NCI-H128 (cell line): ENCODE measurements at regions not wholly inside any gene's neighbourhood (a gene's known extent, or its start where the extent isn't known, plus 50 kb on each side); places are given as distances from the start of the nearest gene placed in this dataset.
"Not testable (repeated sequence)": the region's sequence is repeated elsewhere in the genome, so short reads cannot be mapped to it uniquely, and the experiment has no call there.

ENCODE experiments used
- DNase-seq: peaks from one replicate; lab custom pipeline; 2025; ENCODE audit not compliant: unreplicated experiment; lab: John Stamatoyannopoulos, UW

DNA sequence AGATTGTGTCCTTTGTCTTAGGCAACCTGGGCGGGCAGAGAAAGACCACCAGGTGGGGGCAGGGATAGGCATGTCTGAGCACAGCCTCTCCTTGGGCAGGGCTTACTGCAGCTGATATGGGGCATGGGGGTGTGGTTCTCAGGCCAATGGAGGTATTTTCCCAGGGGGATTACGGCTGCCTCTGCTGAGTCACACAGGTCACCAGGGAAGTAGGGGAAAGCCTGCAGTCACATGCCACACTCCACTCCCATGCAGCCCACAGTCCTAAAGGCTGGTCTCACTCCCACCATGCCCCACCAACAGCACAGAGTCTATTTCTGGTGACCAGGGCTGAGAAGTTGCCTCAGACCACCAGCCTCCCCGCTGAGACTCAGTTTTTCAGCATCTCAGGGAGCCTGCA lies 466.4 kb downstream of the DIPK2A start:
- no peak for DNase-seq

DNA sequence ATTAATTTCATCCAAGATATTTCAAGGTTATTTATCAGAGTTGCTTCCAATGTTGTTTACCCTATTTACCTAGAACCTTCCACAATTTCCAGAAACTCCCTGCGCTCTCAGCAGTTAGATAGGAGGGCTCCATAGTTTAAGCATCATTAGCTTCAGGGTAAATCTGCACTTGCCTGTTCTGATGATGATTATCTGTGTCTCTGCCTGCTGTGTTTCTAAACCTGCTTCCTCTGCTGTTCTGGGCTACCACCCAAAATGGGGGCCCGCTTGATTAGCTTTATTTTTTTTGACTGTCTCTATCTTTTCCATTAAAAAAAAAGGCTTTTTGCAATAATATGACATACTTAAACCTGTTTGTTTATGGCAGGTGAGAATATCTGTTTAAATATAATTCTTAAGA lies 472.4 kb downstream of the DIPK2A start:
- DNase-seq, result no peak

DNA sequence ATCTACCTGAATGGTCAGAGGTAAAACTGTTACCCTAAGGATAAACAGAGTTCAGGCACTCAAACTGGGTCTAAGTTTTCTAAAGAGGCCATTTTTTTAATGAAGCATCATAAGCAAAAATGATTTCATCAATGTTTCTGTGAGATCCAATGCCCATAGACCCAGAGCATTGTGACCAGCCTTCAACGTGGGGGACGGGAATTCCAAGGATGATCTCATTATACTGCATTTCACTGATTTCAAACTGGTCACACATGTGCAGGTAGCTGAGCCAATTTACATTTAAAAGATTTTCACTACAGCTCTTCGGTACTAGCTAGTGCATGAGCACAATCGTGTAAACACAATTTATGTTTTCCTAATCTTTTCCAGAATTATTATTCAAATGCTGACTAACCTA lies 472.9 kb downstream of the DIPK2A start:
- DNase-seq, result no peak

DNA sequence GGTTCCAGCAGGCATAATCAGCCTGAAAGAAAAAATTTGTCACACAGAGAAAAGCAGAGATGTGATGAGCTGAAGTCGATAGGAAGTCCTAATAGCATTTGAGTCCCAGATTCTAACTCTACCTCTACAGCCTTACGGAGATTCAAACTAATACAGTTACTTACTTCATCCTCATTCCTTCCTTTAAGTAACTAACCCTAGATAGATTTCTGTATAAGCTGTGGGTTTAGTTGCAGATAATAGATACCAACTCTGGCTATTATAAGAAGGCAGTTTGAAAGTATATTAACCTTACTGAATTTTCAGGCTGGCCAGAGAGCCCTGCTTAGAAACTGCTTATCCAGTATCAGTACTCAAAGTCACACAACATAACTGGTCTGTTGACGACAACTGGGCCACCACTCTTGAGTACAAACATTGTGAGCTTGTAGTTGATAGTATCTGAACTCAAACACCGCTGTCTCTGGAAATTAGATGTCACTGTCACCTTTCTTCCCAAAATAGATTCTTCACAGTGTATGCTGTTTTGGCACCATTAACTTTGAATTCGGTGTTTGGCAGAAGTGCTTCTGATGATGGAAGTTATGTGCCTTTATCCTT lies 484.3 kb downstream of the DIPK2A start:
- DNase-seq, result no peak

DNA sequence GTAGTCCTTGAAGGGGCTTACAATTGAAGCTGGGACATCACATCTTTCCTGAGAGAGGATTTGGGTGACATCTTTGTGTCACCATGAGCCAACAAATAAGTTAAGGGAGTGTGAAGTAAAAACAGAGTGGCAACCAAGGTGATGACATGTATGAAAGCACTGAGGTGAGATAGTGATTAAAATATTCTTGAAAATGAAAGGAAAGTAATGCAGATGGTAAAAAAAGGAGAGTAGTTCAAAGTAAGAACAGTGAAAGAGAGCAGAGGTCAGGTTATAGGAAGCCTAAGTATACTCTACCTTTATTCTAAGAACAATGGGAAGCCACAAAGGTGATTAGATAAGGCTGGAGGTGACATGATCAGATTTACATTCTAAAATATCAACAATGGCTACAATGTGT lies 486.1 kb downstream of the DIPK2A start:
- DNase-seq, result no peak

DNA sequence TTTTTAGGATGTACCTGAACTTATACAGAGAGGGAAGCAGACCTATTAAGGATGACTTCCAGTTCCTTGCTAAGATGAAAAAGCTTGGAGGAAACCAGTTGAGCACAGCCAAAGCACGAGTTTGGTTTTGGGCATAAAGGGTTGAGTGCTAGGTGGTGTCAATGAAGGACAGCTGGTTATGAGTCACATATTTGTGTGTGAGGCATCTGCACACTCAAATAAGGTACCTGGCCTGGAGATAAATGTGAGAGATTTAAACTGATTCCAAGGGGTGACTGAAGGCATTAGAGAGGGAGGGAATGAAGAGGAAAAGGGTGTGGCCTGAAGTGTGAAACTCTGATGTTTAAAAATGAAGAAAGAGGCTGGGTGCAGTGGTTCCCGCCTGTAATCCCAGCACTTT lies 486.7 kb downstream of the DIPK2A start:
- no peak for DNase-seq

DNA sequence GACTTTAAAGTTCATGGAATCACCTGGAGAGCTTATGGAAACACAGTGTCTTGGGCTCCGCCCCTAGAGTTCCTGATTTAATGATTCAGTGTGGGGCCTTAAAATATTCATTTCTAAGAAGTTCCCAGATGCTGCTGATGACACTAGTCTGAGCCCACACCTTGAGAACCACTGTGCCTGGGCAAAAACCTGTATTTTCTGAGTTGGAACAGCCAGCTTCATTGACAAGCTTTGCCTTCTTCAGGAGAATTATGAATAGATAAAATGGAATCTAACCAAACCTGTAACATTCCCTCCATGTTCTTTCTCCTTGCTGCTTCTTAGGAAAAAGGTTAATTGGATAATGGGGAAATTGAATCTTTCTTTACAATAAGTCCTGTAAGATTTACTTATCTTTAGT lies 490.7 kb downstream of the DIPK2A start:
- DNase-seq, result no peak

DNA sequence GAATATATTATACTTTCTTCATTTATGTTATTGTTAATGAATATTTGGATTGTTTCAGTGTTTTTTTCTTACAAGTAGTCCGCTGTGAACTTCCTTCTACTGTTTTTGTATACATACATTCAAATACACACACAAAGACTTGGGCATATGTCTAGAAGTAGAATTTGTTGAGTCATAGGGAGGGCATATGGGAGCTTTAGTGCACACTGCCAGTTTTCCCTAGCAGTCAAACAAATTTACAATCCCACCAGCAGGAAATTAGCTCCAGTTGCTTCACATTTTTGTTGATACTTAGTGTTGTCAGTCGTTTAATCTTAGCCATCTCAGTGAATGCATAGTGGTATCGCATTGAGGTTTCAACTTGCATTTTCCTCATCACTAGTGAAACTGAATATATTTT lies 492.3 kb downstream of the DIPK2A start:
- no peak for DNase-seq

DNA sequence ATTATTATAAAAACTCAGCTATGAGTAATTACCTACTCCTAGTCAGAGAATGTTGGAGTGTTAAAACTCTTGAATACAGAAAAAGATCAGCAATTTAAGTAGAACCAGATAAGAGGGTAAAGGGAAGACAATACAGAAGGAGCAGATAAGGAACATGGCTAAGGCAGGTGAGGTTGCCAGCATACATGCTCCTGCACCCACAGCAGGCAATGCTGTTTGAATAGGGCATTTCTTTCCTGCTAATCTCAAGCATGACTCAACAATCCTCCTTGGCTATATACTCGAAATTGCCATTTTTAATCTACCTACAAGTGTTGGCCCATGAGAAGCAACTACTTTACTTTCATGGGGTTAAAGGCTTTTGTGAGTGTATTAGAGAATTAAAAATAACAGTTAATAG lies 494.5 kb downstream of the DIPK2A start:
- DNase-seq, result no peak

DNA sequence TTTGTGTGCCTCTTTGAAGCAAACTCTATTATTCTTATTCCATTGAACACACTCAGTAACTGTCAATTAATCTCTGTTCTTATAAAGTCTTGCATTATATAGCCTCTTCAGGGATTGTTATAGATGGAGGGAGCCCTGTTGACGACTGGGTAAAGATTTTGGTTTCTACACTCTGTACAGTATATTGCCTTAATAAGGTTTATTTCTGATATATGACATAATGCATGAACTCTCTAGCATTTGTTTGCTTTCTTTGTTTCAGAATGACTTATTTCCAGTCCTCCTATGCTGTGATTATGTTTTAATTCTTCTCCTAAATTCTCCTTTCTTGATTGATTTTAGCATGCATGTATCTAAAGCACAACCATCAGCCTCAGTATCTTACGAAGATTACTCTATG lies 494.9 kb downstream of the DIPK2A start:
- DNase-seq, result no peak

DNA sequence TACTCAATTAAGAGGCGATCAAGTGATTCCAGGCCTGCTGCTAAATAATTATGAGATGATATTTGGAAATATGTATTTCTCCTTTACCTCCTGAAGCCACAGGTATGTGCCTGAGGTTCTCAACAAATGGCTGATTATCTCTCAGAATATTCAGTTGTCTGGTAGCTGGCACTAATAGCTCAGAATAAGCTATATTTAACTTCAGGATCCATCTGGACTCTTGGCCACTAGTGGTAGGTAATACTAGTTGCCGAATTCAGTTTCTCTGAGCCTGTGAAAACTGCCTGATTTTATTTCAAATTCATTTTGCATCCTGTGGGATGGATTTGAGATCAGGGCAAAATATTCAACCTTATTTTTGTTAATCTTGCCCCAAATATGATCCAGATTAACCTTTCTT lies 499.0 kb downstream of the DIPK2A start:
- DNase-seq, result no peak

DNA sequence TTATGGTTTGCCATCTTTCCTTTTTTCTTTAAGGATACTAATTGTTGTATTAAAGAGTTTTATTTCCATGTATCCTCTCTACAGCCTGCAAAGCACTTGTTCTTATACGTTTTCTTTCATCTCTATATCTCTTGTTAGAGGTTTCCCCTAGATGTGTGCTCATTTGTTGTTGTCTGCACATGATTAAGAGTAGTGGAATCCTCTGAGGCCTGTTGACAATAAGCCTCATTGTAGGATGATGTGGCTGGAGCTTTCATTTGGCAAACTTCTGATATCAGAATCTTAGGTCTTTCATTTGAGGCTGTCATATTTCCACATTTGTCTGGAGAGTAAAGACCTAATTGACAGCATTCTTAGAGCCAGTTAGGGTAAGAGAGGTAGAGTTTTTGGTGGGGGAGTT lies 506.0 kb downstream of the DIPK2A start:
- no peak for DNase-seq

DNA sequence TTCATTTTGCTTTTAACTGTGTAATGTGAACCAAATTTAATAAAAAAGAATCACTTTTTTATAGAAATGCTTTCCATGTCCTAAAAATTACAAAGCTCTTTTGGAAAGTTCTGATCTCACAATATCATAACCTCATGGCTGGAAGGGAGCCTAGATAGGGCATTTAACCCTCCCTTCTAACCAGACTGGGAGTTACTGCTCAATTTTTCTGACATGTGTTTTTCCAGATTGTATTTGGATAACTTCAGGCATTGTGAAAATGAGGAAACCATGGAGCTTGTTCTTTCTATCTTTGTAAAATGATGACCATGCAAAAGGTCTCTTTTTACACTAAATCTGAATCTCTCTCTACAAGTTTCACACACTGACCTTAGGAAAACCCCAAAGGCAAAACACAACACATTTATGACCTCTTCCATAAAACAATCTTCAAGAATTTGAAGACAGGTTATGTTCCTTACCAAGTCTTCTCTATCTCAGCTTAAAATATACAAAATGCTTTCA lies 508.8 kb downstream of the DIPK2A start:
- no peak for DNase-seq

DNA sequence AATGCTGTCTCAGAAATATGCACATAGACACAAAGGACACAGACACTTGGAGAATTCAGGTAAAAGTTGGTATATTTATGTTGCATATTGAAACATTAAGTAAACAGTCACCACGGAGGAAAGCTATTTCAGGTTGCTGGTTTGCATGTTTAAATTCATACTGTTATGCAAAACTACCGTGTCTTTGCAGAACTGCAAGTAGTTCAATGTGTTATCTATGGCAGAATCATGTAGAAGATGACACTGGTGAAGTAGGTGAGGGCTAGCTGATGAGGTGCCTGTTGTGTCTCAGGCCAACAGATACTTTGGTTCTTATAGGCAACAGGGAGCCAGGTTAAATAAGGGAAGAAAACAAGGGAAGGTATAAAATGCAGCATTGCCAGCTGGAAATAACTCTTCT lies 511.3 kb downstream of the DIPK2A start:
- no peak for DNase-seq

DNA sequence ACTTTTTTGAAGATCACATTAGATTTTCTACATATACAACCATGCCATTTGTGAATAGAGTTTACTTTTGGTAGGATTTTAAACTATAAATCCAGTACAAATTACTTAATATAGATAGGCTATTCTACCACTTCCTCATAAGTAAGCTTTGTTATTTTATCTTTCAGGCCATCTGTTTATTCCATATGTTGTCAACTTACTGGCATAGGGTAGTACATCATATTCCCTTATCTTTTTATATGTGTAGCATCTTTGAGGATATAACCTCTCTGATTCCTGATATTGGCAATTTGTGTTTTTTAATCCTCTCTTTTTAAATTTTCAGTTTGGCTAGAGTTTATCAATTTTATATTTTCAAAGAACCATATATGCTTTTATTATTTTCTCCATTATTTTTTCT lies 515.4 kb downstream of the DIPK2A start:
- DNase-seq, result no peak

DNA sequence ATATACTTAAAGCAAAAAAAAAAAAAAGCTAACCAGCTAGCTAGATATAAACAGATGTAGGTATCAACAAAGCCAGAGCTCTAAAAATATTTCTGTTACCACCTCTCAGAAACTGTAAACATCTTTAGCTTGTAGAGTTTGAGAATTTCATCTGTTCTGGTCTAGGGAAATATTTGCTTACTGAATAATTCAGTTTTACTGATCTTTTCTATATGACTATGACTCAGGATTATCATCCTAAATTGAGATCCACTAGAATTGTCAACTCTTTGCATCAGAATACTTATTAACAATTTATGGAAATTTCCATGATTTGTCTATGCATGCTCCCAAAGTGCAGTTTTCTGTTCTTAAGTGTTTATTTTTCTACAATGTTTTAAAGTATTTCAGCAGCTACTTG lies 517.3 kb downstream of the DIPK2A start:
- DNase-seq, result no peak

DNA sequence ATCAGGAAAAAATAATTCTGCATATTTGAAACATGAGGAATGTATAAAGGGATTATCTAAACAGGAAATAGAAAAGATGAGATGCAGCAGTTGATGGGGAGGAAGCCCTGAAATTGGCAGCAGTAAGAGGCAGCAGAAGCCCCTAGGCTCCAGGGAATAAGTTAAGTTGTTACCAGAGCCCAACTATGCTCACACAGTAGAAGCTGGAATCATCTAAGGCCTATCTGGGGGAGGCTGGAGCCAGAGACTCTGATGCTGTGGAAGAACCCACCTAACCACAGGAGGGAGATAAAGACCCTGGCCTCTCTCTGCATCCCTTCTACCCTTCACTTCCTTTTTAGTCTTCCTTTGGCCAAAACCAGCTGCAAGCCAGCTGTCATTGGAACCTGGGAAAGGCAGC lies 519.7 kb downstream of the DIPK2A start:
- DNase-seq, result no peak

DNA sequence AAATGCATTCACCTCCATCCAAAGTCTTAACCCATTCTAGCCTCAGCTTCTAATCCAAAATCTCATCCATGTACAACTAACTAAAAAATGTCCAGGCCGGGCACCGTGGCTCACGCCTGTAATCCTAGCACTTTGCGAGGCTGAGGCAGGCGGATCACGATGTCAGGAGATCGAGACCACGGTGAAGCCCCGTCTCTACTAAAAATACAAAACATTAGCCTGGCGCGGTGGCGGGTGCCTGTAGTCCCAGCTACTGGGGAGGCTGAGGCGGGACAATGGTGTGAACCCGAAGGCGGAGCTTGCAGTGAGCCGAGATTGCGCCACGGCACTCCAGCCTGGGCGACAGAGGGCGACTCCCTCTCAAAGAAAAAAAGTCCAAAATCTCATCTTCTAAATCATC lies 523.0 kb downstream of the DIPK2A start:
- DNase-seq, result not testable (repeated sequence)

DNA sequence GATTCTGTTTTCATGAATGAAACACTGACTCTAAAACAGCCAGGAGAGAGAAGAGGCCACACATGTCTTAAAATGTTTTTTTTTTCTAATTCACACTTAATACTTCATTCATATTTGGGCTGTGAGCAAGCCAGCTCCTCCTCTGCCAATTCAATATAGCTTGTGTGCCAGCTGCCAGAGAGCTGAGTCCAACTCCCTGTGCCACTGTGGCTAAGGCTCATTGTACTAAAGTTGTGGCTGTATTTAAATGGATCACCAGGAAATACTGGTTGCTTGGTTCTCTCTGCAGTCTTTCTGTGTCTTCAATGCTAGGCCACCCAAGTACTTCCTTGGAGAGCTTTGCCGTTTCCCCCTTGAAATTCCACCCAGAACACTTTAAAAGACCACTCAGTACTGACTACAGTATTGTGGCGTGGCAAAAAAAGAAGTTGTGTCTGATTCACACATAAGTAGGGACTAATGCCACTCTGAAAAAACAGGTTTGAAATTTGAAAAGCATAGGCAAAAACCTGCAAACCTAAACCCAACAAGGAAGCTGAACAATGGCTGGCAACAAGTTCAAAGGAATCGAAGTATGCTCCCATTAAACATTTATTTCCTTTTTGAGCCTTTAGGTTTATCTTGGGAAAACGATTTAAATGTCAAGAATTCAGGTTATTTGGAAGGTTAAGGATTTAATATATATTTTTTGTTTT lies 524.7 kb downstream of the DIPK2A start:
- DNase-seq, result no peak

DNA sequence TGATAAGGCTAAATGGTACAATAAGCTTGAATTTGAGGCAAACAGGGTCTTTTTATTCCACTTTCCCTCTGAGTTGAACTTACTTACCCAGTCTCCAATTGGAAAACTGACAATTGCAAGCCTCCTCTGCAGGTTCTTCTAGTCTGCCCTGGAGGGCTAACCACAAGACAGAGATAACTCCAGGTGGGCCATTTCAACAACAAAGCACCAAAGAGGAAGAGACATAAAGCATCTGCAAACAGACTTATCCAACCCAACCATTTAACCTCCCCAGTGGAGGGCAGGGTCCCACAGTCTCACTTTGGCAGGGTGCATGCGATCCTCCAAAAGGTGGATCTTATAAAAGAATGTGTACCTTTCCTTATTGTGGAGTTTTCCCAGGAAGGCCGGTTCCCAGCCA lies 525.8 kb downstream of the DIPK2A start:
- no peak for DNase-seq

DNA sequence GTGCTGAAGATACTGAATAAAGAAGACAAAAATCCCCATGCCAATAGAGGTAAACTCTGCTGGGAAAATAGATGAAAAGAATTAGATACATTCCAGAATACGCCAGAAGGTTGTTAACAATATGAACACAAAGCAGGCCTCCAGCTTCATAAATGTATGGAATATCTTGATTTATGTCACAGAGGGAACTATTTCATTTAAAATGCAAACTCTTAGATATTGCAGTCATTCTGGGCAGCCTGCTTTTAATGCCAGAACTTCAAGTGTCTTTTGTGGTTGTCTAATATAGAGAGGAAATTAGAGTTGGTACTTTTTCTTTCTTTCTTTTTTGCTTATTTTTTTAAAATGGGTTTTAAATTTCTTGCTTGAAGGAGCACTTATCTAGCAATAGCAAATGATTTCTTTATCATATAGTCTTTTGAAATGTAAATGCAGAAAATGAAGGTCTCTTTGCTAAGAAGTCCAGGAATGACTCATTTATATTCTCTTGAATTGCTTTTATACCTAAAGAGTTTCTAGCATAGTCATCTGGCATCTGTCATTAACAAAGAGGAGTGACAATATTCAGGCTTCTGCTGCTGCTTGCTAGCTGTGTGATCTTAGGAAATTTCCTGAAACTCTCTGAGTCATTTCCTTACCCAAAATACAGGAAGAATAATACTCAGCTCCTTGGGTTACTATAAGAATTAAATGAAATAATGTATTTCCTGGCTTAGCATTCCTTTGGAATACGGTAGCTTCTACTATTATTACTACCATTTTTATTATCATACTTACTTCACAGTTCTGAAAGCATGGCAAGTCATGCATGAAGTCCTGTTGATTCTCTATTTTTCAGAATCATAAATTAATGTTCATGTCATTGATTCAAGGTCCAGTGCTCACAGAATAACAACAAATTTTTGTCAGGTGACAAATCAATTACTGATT lies 527.6 kb downstream of the DIPK2A start:
- DNase-seq, result no peak

DNA sequence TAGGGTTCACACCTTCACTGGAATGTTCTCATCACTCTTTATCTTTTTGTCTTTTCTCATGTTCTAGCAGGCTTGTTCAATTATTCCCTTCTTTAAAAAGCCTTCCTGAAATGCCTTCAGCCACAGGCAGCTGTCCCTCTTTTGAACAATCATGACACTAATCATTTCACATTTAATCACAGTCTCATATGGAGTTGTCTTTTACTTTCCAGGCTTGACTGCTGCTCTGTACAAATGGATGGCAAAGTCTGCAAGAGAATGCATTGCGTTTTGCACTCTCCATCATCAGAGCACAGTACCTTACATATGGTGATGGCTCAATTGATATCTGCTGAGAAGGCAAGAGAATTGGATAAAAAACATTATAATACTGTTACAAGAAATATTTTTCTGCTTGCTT lies 529.8 kb downstream of the DIPK2A start:
- no peak for DNase-seq
